ENCODE measurements at regions not wholly inside any gene's neighbourhood (a gene's known extent, or its start where the extent isn't known, plus 50 kb on each side); places are given as distances from the start of the nearest gene placed in this dataset.

GRCh38 chr16:65681406-65681805, 559.5 kb upstream of the CDH11 start:
- no peak overlapping the region for H3K9ac ChIP-seq (ENCODE audit: insufficient read depth, low read length)
- H3K36me3 ChIP-seq (ENCODE audit: control insufficient read depth, insufficient read depth, low read length), result no peaks in the 10 kb centered on the region
- H3K9me3 ChIP-seq (ENCODE audit: control insufficient read depth, insufficient read depth, low read depth, low read length), result no peaks in the 10 kb centered on the region
- TF ChIP-seq CTCF (conservative IDR thresholded peaks at IDR 0.05 in 1 of 2, IDR thresholded peaks at IDR 0.05 in 1 of 2; ENCODE audit: low read depth in 1 of 2, low read length in 2 of 2), result no peak
- no peak for TF ChIP-seq EZH2 (IDR thresholded peaks at IDR 0.05; ENCODE audit: low read length, missing control alignments)
- no peak overlapping the region for H3K4me3 ChIP-seq (replicated peaks in 1 of 4; ENCODE audit: control extremely low read depth in 1 of 4, insufficient read depth in 1 of 4, low read depth in 3 of 4, low read length in 4 of 4)
- no peak for DNase-seq (ENCODE audit: low read depth in 2 of 2)
- no peak overlapping the region for H2AFZ ChIP-seq (ENCODE audit: low read length)
- H3K27me3 ChIP-seq (ENCODE audit: control insufficient read depth, insufficient read depth, low read length), result no peaks in the 10 kb centered on the region
- no peaks in the 10 kb centered on the region for H4K20me1 ChIP-seq (ENCODE audit: control insufficient read depth, extremely low read depth, insufficient read depth, low read length)
- H3K4me1 ChIP-seq (ENCODE audit: control insufficient read depth, extremely low read depth, insufficient read depth, low read length), result no peaks in the 10 kb centered on the region
- H3K79me2 ChIP-seq (ENCODE audit: control insufficient read depth, insufficient read depth, low read length), result no peaks in the 10 kb centered on the region
- H3K4me2 ChIP-seq (ENCODE audit: extremely low read depth, insufficient read depth, low read length), result no peak overlapping the region
- no peak overlapping the region for H3K27ac ChIP-seq (ENCODE audit: insufficient read depth, low read length)

GRCh38 chr16:65679785-65680184, 557.9 kb upstream of the CDH11 start:
- H4K20me1 ChIP-seq (ENCODE audit: control insufficient read depth, extremely low read depth, insufficient read depth, low read length), result no peaks in the 10 kb centered on the region
- H3K4me1 ChIP-seq (ENCODE audit: control insufficient read depth, extremely low read depth, insufficient read depth, low read length), result no peaks in the 10 kb centered on the region
- no peaks in the 10 kb centered on the region for H3K79me2 ChIP-seq (ENCODE audit: control insufficient read depth, insufficient read depth, low read length)
- no peak for DNase-seq (ENCODE audit: low read depth in 2 of 2)
- no peak overlapping the region for H3K4me2 ChIP-seq (ENCODE audit: extremely low read depth, insufficient read depth, low read length)
- no peak for TF ChIP-seq CTCF (conservative IDR thresholded peaks at IDR 0.05 in 1 of 2, IDR thresholded peaks at IDR 0.05 in 1 of 2; ENCODE audit: low read depth in 1 of 2, low read length in 2 of 2)
- no peak for TF ChIP-seq EZH2 (IDR thresholded peaks at IDR 0.05; ENCODE audit: low read length, missing control alignments)
- no peaks in the 10 kb centered on the region for H3K9me3 ChIP-seq (ENCODE audit: control insufficient read depth, insufficient read depth, low read depth, low read length)
- no peak overlapping the region for H3K9ac ChIP-seq (ENCODE audit: insufficient read depth, low read length)
- H2AFZ ChIP-seq (ENCODE audit: low read length), result no peak overlapping the region
- no peak overlapping the region for H3K27ac ChIP-seq (ENCODE audit: insufficient read depth, low read length)
- H3K4me3 ChIP-seq (replicated peaks in 1 of 4; ENCODE audit: control extremely low read depth in 1 of 4, insufficient read depth in 1 of 4, low read depth in 3 of 4, low read length in 4 of 4), result no peak overlapping the region
- no peaks in the 10 kb centered on the region for H3K36me3 ChIP-seq (ENCODE audit: control insufficient read depth, insufficient read depth, low read length)
- no peaks in the 10 kb centered on the region for H3K27me3 ChIP-seq (ENCODE audit: control insufficient read depth, insufficient read depth, low read length)

- TF ChIP-seq CTCF (conservative IDR thresholded peaks at IDR 0.05 in 1 of 2, IDR thresholded peaks at IDR 0.05 in 1 of 2; ENCODE audit: low read depth in 1 of 2, low read length in 2 of 2) (no peak), EZH2 (IDR thresholded peaks at IDR 0.05; ENCODE audit: low read length, missing control alignments) (no peak)
Observed at GRCh38 chr16:65675161-65675560, 553.3 kb upstream of the CDH11 start.

More at GRCh38 chr16:65675161-65675560, 553.3 kb upstream of the CDH11 start:
- no peaks in the 10 kb centered on the region for H3K27me3 ChIP-seq (ENCODE audit: control insufficient read depth, insufficient read depth, low read length)
- no peaks in the 10 kb centered on the region for H3K9me3 ChIP-seq (ENCODE audit: control insufficient read depth, insufficient read depth, low read depth, low read length)
- no peak overlapping the region for H2AFZ ChIP-seq (ENCODE audit: low read length)
- H3K4me2 ChIP-seq (ENCODE audit: extremely low read depth, insufficient read depth, low read length), result no peak overlapping the region
- H3K4me3 ChIP-seq (replicated peaks in 1 of 4; ENCODE audit: control extremely low read depth in 1 of 4, insufficient read depth in 1 of 4, low read depth in 3 of 4, low read length in 4 of 4), result no peak overlapping the region
- no peaks in the 10 kb centered on the region for H4K20me1 ChIP-seq (ENCODE audit: control insufficient read depth, extremely low read depth, insufficient read depth, low read length)
- DNase-seq (ENCODE audit: low read depth in 2 of 2), result no peak
- no peaks in the 10 kb centered on the region for H3K36me3 ChIP-seq (ENCODE audit: control insufficient read depth, insufficient read depth, low read length)
- H3K27ac ChIP-seq (ENCODE audit: insufficient read depth, low read length), result no peak overlapping the region
- no peaks in the 10 kb centered on the region for H3K4me1 ChIP-seq (ENCODE audit: control insufficient read depth, extremely low read depth, insufficient read depth, low read length)
- no peaks in the 10 kb centered on the region for H3K79me2 ChIP-seq (ENCODE audit: control insufficient read depth, insufficient read depth, low read length)
- no peak overlapping the region for H3K9ac ChIP-seq (ENCODE audit: insufficient read depth, low read length)
